ENCODE measurements at regions not wholly inside any gene's neighbourhood (a gene's known extent, or its start where the extent isn't known, plus 50 kb on each side); places are given as distances from the start of the nearest gene placed in this dataset.

GRCh38 chr13:48859272-48860105, 116.2 kb upstream of the FNDC3A start:
- TF ChIP-seq NR2F2 (IDR thresholded peaks at IDR 0.05) = no peak
- no peak for TF ChIP-seq REST (IDR thresholded peaks at IDR 0.05)
- TF ChIP-seq RAD21 (IDR thresholded peaks at IDR 0.05) = no peak
- TF ChIP-seq CTCF (IDR thresholded peaks at IDR 0.05; ENCODE audit: low read depth, low read length, missing input control) = no peak
- no peak for TF ChIP-seq TAF1 (conservative IDR thresholded peaks at IDR 0.05)
- no peak for TF ChIP-seq SP1 (IDR thresholded peaks at IDR 0.05)
- no peak for TF ChIP-seq MAX (IDR thresholded peaks at IDR 0.05)
- no peak for TF ChIP-seq ATF3 (IDR thresholded peaks at IDR 0.05)
- no peak for TF ChIP-seq HNF4G (IDR thresholded peaks at IDR 0.05)
- no peak for TF ChIP-seq FOXA2 (IDR thresholded peaks at IDR 0.05)
- TF ChIP-seq EGR1 (IDR thresholded peaks at IDR 0.05; ENCODE audit: low read depth in 2 of 2) = no peak
- TF ChIP-seq YY1 (IDR thresholded peaks at IDR 0.05) = no peak
- no peak for TF ChIP-seq JUND (IDR thresholded peaks at IDR 0.05)

Data from liver (tissue), 3 donors.